Bronchial epithelial cell (primary cell): ENCODE measurements at regions not wholly inside any gene's neighbourhood (a gene's known extent, or its start where the extent isn't known, plus 50 kb on each side); places are given as distances from the start of the nearest gene placed in this dataset.

Experiments used
- DNase-seq: peaks from one replicate; pipeline ENCODE4 v3.0.0-alpha.2; 2010; ENCODE audit warnings: low read depth
- FAIRE-seq: peaks from 2 replicates; lab custom pipeline; 2011; peaks lifted over from hg19 to GRCh38; lab: Jason Lieb, UNC
- H3K27me3 ChIP-seq: 2 replicates; pipeline ENCODE4 v1.5.1; 2011; ENCODE audit warnings: low read length; ENCODE audit not compliant: control insufficient read depth, insufficient read depth
- H3K36me3 ChIP-seq: 2 replicates; pipeline ENCODE4 v1.5.1; 2011; ENCODE audit warnings: low read length; ENCODE audit not compliant: control insufficient read depth, insufficient read depth
- H3K4me3 ChIP-seq: 2 replicates; pipeline ENCODE4 v1.5.1; 2011; ENCODE audit warnings: mild to moderate bottlenecking, low read depth, low read length, control low read depth
- CTCF ChIP-seq: IDR thresholded peaks from 2 replicates; pipeline ENCODE4 v1.5.1; 2011; ENCODE audit warnings: mild to moderate bottlenecking, moderate library complexity, low read length, control low read depth, inconsistent platforms; ENCODE audit not compliant: insufficient read depth, severe bottlenecking

GRCh38 chr5:23721336-23721735 lies 213.9 kb downstream of the PRDM9 start:
- Histone ChIP-seq H3K27me3 (no peaks in the 10 kb centered on the region), H3K36me3 (no peaks in the 10 kb centered on the region), H3K4me3 (no peak overlapping the region)
- DNase-seq, result no peak
- FAIRE-seq, result no peak
- TF ChIP-seq CTCF, result no peak

- DNase-seq, result peak; percentile 81
- no peak for FAIRE-seq
- TF ChIP-seq CTCF, result no peak
Measured at GRCh38 chr5:23727271-23727670, 219.9 kb downstream of the PRDM9 start.

GRCh38 chr5:23730023-23730422 lies 222.6 kb downstream of the PRDM9 start:
- no peak overlapping the region for H3K4me3 ChIP-seq
- no peak for TF ChIP-seq CTCF
- FAIRE-seq (no peak), DNase-seq (no peak)
- no peaks in the 10 kb centered on the region for H3K27me3 ChIP-seq
- H3K36me3 ChIP-seq, result no peaks in the 10 kb centered on the region

More at GRCh38 chr5:23727271-23727670, 219.9 kb downstream of the PRDM9 start:
- H3K4me3 ChIP-seq, result no peak overlapping the region
- H3K27me3 ChIP-seq, result no peaks in the 10 kb centered on the region
- no peaks in the 10 kb centered on the region for H3K36me3 ChIP-seq

- no peak for TF ChIP-seq CTCF
- no peaks in the 10 kb centered on the region for H3K27me3 ChIP-seq
- H3K4me3 ChIP-seq, result no peak overlapping the region
- DNase-seq (peak; percentile 5), FAIRE-seq (no peak)
- H3K36me3 ChIP-seq, result no peaks in the 10 kb centered on the region
Measured at GRCh38 chr5:23740029-23740428, 232.6 kb downstream of the PRDM9 start.

- FAIRE-seq (no peak), DNase-seq (peak; percentile 2)
- peak; percentile 19 for TF ChIP-seq CTCF
- no peaks in the 10 kb centered on the region for H3K36me3 ChIP-seq
- H3K27me3 ChIP-seq, result no peaks in the 10 kb centered on the region
- no peak overlapping the region for H3K4me3 ChIP-seq
Measured at GRCh38 chr5:23742701-23743100, 235.3 kb downstream of the PRDM9 start.

- FAIRE-seq (no peak), DNase-seq (no peak)
- no peak for TF ChIP-seq CTCF
- H3K27me3 ChIP-seq, result no peaks in the 10 kb centered on the region
- no peak overlapping the region for H3K4me3 ChIP-seq
- H3K36me3 ChIP-seq, result no peaks in the 10 kb centered on the region
Measured at GRCh38 chr5:23755906-23756305, 248.5 kb downstream of the PRDM9 start.
